HG03521 (cell line): ENCODE measurements at regions not wholly inside any gene's neighbourhood (a gene's known extent, or its start where the extent isn't known, plus 50 kb on each side); places are given as distances from the start of the nearest gene placed in this dataset.

Source experiments
- ATAC-seq: cut with Tn5 transposase; IDR thresholded peaks from one replicate; pipeline ENCODE4 v1.9.1; 2021; ENCODE audit warnings: mild to moderate bottlenecking, moderate library complexity; ENCODE audit not compliant: unreplicated experiment

- ATAC-seq = no peak
Observed at GRCh38 chr10:3493621-3494020, 291.4 kb downstream of the KLF6 start.

GRCh38 chr10:3491571-3491970 lies 293.4 kb downstream of the KLF6 start:
- no peak for ATAC-seq

- ATAC-seq = no peak
Observed at GRCh38 chr10:3487228-3487627, 297.8 kb downstream of the KLF6 start.

- ATAC-seq = no peak
Observed at GRCh38 chr10:3486346-3487065, 298.5 kb downstream of the KLF6 start.

GRCh38 chr10:3485057-3485686 lies 299.8 kb downstream of the KLF6 start:
- no peak for ATAC-seq

GRCh38 chr10:3484306-3485056 lies 300.5 kb downstream of the KLF6 start:
- peak; percentile 83 for ATAC-seq

- ATAC-seq = peak; percentile 31
Observed at GRCh38 chr10:3482200-3482993, 302.6 kb downstream of the KLF6 start.

- no peak for ATAC-seq
Observed at GRCh38 chr10:3481496-3481895, 303.5 kb downstream of the KLF6 start.

GRCh38 chr10:3480990-3481315 lies 304.1 kb downstream of the KLF6 start:
- no peak for ATAC-seq

GRCh38 chr10:3480281-3480989 lies 304.6 kb downstream of the KLF6 start:
- ATAC-seq = no peak

- ATAC-seq = no peak
Observed at GRCh38 chr10:3478632-3479240, 306.2 kb upstream of the PITRM1 start.

GRCh38 chr10:3478153-3478552 lies 305.6 kb upstream of the PITRM1 start:
- peak; percentile 60 for ATAC-seq

GRCh38 chr10:3477683-3478082 lies 305.1 kb upstream of the PITRM1 start:
- ATAC-seq = peak; percentile 59

- no peak for ATAC-seq
Observed at GRCh38 chr10:3476640-3477448, 304.3 kb upstream of the PITRM1 start.

- ATAC-seq = no peak
Observed at GRCh38 chr10:3476186-3476585, 303.6 kb upstream of the PITRM1 start.

GRCh38 chr10:3475367-3475766 lies 302.8 kb upstream of the PITRM1 start:
- no peak for ATAC-seq

- no peak for ATAC-seq
Observed at GRCh38 chr10:3474266-3474665, 301.7 kb upstream of the PITRM1 start.

- ATAC-seq = no peak
Observed at GRCh38 chr10:3473271-3473670, 300.7 kb upstream of the PITRM1 start.

- ATAC-seq = no peak
Observed at GRCh38 chr10:3472287-3473051, 299.9 kb upstream of the PITRM1 start.
